ENCODE measurements at regions not wholly inside any gene's neighbourhood (a gene's known extent, or its start where the extent isn't known, plus 50 kb on each side); places are given as distances from the start of the nearest gene placed in this dataset.

DNA sequence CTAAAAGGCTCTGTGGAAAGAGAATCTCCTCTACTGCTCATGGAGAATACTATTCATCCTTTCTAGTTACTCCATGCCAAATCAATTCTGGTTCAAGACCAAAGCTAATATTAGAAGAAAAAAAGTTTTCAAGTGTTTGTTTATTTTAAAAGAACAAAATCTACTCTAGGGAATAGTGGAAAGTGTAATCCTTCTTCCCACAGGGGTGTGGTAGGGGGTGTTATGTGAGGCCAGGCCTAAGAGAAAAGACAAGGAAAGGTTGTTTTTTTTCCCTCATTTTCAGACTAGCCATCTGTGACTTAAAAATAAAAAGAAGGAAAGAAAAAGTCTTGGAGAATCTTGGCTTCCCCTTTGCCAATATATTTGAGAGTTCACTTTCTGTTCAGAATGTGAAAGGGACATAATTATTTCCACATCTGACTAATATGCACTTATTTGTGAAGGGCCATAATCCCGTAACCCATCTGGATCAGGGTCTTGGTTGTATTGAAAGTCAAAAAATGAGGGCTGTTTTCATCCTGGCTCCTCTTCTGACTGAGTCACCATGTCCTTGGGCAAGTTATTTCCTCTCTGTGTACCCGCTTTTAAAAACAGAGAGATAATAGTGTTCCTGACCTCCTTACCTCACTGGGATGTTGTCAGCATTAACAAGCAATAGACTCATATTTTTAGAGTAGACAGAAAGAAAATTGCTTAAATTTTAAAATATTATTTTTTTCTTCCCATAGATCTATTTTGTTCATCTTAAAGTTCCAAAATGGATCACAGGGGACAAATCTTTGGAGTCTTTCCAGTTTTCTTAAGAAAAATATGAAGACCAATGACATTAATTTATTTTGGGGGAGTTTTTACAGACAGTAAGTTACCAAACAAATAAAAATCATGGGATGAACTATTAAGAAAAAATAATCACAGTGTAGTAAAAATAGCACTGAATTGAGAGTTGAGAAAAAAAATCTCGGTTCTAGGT, 233.7 kb downstream of the IBTK start:
- Histone ChIP-seq H3K27me3 (no peaks in the 10 kb centered on the region), H3K4me3 (no peak overlapping the region), H3K9me3 (peaks cover 0 to 7% (median 0%) of the 10 kb centered on the region in 4 donors), H3K27ac (peak overlapping the region in 3 of 5 donors; percentile 28 to 56 (median 46)), H3K4me1 (peaks cover 0 to 13% (median 2%) of the 10 kb centered on the region in 4 donors), H3K36me3 (no peaks in the 10 kb centered on the region)
- TF ChIP-seq, protein P1, sequence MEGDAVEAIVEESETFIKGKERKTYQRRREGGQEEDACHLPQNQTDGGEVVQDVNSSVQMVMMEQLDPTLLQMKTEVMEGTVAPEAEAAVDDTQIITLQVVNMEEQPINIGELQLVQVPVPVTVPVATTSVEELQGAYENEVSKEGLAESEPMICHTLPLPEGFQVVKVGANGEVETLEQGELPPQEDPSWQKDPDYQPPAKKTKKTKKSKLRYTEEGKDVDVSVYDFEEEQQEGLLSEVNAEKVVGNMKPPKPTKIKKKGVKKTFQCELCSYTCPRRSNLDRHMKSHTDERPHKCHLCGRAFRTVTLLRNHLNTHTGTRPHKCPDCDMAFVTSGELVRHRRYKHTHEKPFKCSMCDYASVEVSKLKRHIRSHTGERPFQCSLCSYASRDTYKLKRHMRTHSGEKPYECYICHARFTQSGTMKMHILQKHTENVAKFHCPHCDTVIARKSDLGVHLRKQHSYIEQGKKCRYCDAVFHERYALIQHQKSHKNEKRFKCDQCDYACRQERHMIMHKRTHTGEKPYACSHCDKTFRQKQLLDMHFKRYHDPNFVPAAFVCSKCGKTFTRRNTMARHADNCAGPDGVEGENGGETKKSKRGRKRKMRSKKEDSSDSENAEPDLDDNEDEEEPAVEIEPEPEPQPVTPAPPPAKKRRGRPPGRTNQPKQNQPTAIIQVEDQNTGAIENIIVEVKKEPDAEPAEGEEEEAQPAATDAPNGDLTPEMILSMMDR (IDR thresholded peaks at IDR 0.05) = no peak
- TF ChIP-seq POLR2A (IDR thresholded peaks at IDR 0.05) (no peak), POLR2AphosphoS5 (IDR thresholded peaks at IDR 0.05) (no peak), EP300 (IDR thresholded peaks at IDR 0.05) (no peak)
- WGBS, 5 donors = 58 to 76% (median 72%) methylated on average over 3 of the region's 3 CpGs
- no peak for DNase-seq
- intact Hi-C loops (cut with DNase I; ENCODE audit: low total_unique reads) = no loop called here

DNA sequence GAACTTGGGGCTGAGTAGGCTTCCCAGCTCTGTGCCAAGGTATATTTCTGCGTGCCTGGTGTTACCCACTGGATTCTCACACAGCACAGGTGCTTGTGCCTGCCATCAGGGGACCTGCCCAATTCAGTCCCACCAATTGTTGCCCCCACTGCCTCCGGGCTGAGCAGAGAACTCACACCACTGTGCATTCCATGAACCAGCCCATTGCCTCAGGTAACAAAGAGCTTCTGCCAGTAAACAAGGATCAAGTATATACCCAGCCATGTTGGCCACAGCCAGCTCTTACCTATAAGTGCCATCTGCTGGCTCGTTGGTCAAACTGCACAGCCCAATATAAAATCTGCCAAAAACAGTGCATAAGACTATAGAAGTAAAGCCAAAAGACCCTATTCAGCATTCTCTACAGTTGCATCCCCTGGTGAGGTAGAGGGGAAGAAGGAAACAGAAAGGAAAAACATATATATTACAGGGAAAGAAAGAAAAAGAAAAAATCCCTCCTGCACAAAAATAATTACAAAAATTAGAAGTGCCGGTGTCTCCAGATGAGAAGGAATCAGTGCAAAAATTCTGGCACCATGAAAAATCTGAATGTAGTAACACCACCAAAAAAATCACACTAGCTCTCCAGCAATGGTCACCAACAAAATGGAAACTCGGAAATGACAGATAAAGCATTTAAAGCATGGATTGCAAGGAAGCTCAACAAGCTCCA, 241.4 kb downstream of the IBTK start:
- H3K27ac ChIP-seq = no peak overlapping the region
- peak in 1 of 2 donors; percentile 28 for DNase-seq
- peaks cover 0 to 29% (median 0%) of the 10 kb centered on the region in 4 donors for H3K9me3 ChIP-seq
- intact Hi-C loops (cut with DNase I; ENCODE audit: low total_unique reads) = no loop called here
- H3K4me1 ChIP-seq = no peaks in the 10 kb centered on the region
- TF ChIP-seq, protein P1 (IDR thresholded peaks at IDR 0.05) = peak in 5 of 7 experiments; percentile 15 to 33 (median 23)
- no peak for TF ChIP-seq POLR2AphosphoS5 (IDR thresholded peaks at IDR 0.05)
- TF ChIP-seq EP300 (IDR thresholded peaks at IDR 0.05) = no peak
- H3K36me3 ChIP-seq = no peaks in the 10 kb centered on the region
- H3K4me3 ChIP-seq = no peak overlapping the region
- 58 to 80% (median 70%) methylated on average over 5 of the region's 5 CpGs for WGBS, 5 donors
- H3K27me3 ChIP-seq = no peaks in the 10 kb centered on the region

DNA sequence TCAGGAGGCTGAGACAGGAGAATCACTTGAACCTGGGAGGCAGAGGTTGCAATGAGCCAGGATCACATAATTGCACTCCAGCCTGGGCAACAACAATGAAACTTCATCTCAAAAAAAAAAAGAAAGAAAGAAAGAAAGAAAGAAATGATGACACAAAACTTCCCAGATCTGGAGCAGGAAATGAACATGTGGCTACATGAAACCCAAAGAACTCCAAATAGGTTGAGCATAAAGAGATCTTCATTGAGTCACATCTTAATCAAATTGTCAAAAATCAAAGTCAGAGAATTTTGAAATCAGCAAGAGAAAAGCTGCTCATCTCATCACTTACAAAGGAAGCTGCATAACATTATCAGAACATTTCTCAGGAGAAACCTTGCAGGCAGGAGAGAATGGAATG, 247.0 kb downstream of the IBTK start:
- intact Hi-C loops (cut with DNase I; ENCODE audit: low total_unique reads) = no loop called here
- no peaks in the 10 kb centered on the region for H3K27me3 ChIP-seq
- no peak overlapping the region for H3K4me3 ChIP-seq
- H3K36me3 ChIP-seq = no peaks in the 10 kb centered on the region
- DNase-seq = no peak
- TF ChIP-seq POLR2AphosphoS5 (IDR thresholded peaks at IDR 0.05) (no peak), POLR2A (IDR thresholded peaks at IDR 0.05) (no peak)
- TF ChIP-seq, protein P1 (IDR thresholded peaks at IDR 0.05) = no peak
- H3K27ac ChIP-seq = no peak overlapping the region
- H3K4me1 ChIP-seq = no peaks in the 10 kb centered on the region
- peaks cover 0 to 4% (median 0%) of the 10 kb centered on the region in 4 donors for H3K9me3 ChIP-seq

DNA sequence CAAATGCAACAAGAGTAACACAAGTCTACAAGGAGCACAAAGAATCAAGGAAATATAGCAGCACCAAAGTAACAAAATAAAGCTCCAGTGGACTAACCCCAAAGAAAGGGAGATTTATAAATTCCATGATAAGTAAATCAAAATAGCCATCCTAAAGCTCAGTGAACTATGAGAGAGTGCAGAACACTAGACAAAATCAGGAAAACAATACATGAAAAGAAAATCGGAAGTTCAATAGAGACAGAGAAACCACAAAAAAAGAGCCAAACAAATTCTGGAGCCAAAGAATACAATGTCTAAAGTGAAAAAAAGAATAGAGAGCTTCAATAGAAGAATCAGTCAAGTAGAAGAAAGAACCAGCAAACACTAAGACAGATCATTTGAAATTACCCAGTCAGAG, 247.3 kb upstream of the TENT5A start:
- TF ChIP-seq POLR2A (IDR thresholded peaks at IDR 0.05) = no peak
- TF ChIP-seq, protein P1 (IDR thresholded peaks at IDR 0.05) = no peak
- no peak for TF ChIP-seq POLR2AphosphoS5 (IDR thresholded peaks at IDR 0.05)
- no peak for TF ChIP-seq EP300 (IDR thresholded peaks at IDR 0.05)
- no peak for DNase-seq
- intact Hi-C loops (cut with DNase I; ENCODE audit: low total_unique reads) = no loop called here
- Histone ChIP-seq H3K4me1 (no peaks in the 10 kb centered on the region), H3K9me3 (no peaks in the 10 kb centered on the region), H3K36me3 (no peaks in the 10 kb centered on the region), H3K4me3 (no peak overlapping the region), H3K27ac (no peak overlapping the region), H3K27me3 (no peaks in the 10 kb centered on the region)
- 70 to 89% (median 81%) methylated on average over 1 of the region's 1 CpG for WGBS, 5 donors
